GM19372 (cell line): ENCODE measurements at regions not wholly inside any gene's neighbourhood (a gene's known extent, or its start where the extent isn't known, plus 50 kb on each side); places are given as distances from the start of the nearest gene placed in this dataset.
"Not testable (repeated sequence)": the region's sequence is repeated elsewhere in the genome, so short reads cannot be mapped to it uniquely, and the experiment has no call there.

Experiments used
- ATAC-seq: cut with Tn5 transposase; IDR thresholded peaks from one replicate; pipeline ENCODE4 v1.9.1; 2021; ENCODE audit warnings: mild to moderate bottlenecking, low read depth, moderate library complexity; ENCODE audit not compliant: unreplicated experiment

DNA sequence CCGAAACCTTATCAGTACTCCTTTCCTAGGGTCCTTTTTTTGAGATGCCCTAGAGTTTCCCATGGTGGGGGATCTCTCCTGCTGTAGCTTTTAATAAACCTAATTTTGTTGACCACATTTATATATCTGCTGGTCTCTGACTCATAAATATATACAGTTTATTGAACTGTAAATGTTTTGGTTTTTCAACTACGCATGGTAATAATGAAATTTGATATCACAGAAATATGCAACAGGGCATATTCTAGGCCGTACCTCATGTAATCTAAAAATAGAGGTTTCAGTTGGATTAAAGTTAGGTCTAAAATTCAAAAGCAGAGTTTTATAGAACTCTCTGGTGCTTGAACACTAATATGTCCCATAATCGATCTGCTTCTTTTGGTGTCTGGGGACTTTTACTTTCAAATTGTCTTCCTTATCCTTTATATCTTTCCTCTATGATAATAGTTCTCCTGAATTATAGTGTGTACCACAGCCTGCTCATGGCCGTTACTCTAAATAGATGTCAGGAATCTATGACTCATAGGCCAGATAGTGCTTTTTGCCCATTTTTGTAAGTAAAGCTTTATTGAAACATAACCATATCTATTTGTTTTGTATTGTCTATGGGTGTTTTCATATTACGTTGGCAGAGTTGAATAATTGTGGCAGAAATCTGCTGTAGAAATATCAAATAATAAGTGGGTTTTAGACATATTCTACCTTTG, 324.8 kb upstream of the PCDH9 start:
- no peak for ATAC-seq

DNA sequence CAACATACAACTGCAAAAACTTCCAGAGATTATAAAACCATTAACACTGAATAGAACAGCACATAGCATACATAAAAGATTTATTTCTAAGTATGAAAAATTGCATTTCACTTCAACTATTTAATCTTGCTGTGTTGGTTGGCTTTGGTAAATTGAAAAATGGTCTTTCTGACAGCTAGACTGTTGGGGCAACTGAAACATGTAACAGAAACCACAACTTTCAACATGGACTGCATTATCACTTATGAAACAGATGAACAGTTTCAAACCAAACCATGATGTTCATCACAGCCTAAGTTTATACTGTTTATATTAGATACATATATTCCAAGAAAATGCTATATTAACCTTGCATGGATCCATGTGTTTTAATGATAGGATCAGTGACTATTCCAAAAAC, 324.1 kb upstream of the PCDH9 start:
- ATAC-seq: no peak

DNA sequence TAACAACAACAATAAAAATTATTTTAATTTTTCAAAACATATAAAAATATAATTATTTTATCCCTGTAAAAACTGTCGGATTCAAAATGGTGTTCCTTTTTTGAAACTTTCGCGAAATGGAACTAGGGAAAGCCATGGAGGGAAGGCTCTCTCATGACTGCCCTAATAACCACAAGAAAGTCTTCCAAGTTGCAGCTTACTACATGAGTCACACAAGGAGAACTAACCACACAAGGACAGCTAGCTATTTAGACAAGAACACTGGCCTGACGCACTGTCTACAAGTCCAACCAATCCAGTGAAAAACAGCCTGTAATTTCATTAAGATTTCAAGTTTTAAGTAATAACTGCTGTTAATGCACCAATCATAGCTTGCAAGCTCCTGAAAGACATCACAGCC, 319.2 kb upstream of the PCDH9 start:
- ATAC-seq: no peak

DNA sequence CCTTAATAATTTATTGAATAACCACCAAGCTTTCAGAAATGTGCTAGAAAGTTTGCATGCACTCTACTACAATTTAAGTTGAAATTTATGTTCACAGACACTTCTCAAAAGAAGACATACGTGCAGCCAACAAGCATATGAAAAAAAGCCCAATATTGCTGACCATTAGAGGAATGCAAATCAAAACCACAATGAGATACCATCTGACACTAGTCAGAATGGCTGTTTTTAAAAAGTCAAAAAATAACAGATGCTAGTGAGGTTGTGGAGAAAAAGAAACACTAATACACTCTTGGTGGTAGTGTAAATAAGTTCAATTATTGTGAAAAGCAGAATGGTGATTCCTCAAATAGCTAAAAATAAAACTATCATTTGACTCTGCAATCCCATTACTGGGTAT, 308.8 kb upstream of the PCDH9 start:
- ATAC-seq: no peak

DNA sequence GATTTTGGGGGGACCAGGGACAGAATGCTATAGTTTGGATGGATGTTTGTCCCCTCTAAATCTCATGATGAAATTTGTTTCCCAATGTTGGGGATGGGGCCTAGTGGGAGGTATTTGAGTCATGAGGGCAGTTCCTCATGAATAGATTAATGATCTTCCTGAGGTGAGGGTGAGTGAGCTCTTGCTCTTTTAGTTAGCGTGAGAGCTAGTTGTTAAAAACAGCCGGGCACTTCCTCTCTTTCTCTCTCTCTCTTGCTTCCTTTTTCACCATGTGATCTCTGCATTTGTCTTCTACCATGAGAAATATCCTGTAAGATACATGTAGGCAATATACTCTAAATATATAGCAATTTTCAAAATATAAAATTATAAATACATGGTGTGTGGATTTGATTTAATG, 290.8 kb upstream of the PCDH9 start:
- ATAC-seq: peak; percentile 45

DNA sequence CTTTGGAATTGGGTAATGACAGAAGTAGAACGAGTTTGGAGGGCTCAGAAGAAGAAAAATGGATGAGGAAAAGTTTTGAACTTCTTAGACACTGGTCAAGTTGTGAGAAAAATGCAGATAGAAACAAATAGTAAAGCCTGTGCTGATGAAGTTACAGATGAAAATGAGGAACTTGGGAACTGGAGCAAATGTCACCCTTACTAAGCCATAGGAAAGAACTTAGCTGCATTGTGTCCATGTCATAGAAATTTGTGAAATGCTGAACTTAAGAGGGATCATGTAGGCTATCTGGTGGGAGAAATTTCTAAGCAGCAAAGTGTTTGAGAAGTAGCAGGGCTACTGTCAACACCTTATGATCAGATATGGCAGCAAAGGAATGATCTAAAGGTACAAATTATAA, 289.2 kb upstream of the PCDH9 start:
- no peak for ATAC-seq

DNA sequence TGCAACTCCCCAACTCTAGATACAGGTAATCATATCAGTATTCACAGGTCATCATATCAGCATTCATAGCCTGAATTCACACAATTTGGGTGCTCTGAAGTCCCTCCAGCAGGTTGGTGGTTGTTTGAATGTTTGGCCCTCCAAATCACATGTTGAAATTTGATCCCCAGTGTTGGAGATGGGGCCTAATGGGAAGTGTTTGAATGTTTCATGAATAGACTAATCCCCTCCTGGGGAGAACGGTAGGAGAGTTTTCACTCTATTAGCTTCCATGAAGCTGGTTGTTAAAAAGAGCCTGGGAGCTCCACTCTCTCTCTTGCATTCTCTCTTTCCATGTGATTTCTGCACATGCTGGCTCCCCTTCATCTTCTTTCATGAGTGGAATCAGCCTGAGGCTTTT, 288.6 kb upstream of the PCDH9 start:
- no peak for ATAC-seq

DNA sequence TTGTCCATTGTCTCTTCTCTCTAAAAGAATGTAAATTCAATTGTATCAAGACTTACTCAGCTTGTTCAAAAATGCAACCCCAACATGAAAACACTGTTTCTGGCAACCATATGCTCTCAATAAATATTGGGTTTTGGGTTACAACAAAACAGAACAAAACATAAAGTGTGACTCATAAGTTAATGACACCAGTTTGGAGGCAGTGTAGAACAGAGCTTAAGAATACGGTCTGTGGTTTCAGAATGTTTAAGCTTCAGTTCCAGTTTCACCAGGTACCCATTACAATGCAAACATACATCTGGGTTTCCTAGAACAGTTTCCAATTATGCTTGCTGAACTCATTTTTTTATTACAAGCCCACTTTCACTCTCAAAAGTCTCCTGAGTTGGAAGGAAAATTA, 285.8 kb upstream of the PCDH9 start:
- ATAC-seq: peak; percentile 81

DNA sequence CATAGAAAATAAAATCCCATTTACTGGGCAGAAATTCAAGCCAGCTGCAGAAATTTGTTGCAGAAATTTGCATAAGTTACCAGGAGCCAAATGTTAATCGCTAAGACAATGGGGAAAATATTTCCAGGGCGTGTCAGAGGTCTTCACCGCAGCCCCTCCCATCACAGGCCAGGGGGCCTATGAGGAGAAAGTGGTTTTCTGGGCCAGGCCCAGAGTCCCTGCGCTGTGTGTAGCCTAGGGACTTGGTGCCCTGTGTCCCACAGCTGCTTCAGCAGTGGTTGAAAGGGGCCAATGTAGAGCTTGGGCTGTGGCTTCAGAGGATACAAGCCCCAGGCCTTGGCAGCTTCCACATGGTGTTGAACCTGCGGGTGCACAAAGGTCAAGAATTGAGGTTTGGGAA, 278.9 kb upstream of the PCDH9 start:
- ATAC-seq: no peak

DNA sequence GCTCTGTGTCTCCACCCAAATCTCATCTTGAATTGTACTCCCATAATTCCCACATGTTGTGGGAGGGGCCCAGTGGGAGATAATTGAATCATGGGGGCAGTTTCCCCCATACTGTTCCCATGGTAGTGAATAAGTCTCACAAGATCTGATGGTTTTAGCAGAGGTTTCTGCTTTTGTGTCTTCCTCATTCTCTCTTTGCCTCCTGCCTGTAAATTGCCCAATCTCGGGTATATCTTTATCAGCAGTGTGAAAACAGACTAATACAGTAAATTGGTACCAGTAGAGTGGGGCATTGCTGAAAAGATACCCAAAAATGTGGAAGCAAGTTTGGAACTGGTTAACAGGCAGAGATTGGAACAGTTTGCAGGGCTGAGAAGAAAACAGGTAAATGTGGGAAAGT, 278.1 kb upstream of the PCDH9 start:
- not testable (repeated sequence) for ATAC-seq

DNA sequence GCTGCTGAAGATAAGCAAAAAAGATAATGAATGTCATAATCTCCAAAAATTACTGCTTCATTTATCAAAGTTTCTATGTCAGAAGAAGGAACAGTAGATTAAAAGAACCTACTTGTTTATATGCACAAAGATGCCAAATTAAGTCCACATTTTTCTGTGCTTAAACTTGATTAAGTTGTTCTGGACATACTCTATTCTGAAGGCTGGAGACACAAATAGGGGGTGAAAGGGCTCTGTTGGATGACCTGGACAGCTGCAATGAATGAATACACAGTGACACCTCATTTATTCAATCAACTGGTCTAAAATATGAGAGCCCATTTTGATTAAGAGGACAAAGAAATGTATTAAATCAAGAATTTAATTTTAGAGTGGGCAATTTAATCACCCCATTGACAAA, 276.3 kb upstream of the PCDH9 start:
- ATAC-seq: no peak

DNA sequence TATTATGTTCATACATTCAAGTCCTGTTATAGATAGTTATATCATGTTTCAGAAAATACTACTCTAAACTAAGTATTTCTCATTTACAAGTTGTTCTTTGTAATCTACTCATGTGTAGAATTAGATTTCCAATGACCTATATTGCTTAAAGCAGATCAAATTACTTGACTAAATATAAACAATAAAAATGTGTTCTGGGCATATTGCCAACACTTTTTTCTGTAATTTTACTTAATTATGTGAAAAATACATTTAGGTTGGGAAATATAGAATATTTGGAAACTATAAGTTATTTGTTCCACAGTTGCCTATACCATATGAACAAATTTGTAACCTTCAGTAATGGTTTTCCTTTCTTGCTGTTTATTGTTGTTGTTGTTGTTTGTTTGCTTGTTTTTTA, 275.2 kb upstream of the PCDH9 start:
- no peak for ATAC-seq

DNA sequence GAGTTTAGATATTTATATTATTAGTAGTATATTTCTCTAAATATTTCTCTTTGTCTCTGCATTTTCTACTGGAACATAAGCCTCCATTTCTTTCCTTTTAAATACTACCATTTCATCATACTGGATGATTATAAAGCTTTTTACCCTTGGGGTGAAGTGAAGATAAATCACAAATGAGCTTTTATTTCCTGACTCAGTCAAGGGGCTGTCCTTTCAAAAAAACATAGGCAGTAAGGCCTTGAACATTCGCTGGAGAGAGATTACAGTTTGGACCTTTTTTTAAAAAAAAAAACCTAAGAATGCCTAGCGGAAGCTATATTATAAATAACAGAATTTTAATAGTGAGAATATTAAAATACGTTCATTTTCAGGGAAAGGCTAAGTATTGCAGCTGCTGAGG, 268.8 kb upstream of the PCDH9 start:
- ATAC-seq: no peak

DNA sequence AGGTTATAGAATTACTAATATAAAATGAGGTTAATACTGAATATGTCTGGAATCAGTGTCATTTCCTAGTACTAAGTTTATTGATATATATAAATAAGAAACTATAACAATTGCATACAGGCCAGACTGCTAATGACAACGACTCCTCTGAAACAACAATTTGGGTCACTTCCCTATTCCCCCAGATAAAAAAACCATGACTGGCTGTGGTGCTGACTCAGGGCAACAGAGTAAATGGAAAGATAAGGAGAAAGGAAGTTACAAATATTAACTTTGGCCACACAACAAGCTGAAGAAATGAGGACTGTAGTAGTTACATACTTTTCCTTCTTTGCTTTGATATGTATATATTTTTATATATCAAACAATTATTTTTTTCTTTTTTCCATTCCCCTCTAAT, 263.7 kb upstream of the PCDH9 start:
- no peak for ATAC-seq

DNA sequence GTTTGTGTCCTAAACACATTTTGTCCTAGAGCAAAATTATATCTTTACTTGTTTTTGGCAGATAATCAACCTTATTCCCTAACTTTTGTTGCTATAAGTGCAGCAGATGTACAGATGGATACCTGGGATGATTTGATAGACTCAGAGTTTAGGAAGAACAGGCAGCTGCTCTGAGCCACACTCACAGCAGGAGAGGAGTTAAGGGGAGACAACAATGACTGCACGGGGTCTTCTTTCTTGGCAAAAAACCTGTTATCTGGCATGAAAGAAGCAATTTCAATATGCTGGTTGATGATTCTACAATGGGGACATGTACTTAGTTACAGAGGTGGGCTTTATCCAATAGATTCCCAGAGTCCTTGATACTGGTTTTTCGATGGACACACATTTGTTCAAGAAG, 258.9 kb upstream of the PCDH9 start:
- no peak for ATAC-seq

DNA sequence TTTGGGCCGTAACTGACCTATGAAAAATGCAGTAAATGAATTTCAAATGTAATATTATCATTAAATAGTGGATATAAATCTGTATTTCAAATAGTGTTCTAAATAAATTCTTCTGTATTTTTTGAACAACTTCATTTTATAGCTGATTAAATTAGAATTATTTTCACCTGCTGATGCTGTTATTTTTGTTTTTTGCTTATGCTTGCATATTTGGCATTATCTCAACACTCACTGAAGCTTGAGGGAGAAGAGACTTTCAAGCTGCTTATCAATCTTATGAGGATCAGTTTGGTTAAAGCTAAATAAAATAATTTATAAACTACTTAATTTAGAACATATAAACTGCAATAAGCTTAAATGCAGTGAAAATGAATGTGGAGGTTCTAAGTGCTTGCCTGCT, 251.3 kb upstream of the PCDH9 start:
- ATAC-seq: no peak

DNA sequence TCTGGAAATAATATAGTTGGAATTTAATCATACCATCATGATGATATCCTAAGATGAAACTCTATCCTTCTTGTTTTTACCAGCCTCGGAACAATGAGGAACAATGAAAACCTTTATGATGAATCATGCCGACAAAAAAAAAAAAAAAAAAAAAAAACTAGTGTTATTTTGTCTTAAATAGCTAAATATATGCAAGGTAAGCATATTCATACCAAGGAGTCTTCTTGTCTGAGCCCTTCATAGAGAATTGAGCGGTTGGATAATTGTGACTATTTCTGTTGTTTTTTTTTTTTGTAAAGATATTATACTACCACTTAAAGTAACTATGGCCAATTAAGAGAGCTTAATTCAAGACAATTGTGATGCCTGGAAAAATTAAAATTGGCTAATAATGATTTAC, 244.0 kb upstream of the PCDH9 start:
- no peak for ATAC-seq

DNA sequence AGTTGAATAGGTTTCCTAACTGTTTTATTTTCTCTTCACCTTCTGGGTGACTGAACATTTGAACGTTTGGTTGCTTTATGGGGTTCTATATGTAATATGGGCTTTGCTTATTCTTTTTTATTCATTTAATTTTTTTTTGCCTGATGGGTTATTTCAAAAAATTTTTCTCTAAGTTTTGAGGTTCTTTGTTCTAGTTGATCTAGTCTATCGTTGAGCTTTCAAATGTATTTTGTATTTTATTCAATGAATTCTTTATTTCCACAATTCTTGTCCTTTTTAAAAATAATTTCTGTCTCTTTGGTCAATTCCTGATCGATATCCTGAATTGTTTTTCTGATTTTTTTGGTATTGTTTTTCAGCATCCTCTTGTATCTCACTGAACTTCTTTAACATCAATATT, 239.5 kb upstream of the PCDH9 start:
- ATAC-seq: no peak

DNA sequence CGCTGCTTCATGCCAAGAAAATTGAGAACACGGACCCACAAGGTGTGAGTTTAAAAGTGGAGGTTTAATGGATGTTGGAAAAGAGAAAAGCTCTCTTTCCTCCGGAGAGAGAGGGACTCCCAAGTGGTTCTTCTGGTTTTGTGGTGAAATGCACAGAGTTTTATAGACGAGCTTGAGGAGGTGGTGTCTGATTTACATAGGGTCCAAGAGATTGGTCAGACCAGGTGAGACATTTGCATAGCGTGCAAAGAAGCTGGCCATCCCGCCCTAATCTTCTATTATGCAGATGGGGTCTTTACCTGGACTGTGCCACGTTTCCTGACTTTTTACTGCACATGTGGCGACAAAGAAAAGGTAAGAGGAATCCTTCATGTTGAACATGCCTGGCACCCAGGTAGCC, 236.4 kb upstream of the PCDH9 start:
- ATAC-seq: no peak

DNA sequence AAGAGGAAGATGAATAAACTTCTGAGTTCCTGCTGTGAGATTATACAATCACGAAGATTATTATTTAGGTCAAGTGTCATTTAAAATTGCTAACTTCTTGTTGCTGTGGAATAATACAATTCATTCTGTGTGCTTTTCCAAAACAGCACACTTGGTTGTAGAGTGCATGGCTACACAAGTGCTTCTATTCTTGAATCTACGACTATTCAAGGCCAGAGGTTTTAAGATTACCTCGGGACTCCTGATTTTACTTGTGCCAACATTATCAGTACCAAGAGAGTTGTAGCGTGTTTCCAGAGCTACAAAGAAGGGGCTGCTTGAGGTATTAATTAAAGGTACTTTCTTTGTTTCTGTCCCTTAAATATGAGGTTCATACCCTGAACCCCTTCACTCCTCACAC, 234.0 kb upstream of the PCDH9 start:
- ATAC-seq: no peak

DNA sequence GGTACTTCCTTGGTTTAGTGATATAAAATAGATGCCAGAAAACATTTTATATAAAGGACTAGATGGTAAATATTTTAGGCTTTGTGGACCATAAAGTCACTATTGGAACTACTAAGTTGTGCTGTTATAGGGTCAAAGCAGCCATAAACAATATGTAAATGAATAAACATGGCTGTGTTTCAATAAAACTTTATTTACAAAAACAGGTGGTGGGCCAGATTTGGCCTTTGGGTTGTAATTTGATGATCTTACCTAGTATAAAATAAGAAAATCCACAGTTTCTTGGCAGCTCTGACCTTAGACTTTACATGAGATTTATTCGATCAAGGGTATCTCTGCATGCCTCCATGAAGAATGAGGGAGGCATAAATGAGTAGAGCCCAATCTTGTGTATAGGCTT, 232.0 kb upstream of the PCDH9 start:
- ATAC-seq: no peak

DNA sequence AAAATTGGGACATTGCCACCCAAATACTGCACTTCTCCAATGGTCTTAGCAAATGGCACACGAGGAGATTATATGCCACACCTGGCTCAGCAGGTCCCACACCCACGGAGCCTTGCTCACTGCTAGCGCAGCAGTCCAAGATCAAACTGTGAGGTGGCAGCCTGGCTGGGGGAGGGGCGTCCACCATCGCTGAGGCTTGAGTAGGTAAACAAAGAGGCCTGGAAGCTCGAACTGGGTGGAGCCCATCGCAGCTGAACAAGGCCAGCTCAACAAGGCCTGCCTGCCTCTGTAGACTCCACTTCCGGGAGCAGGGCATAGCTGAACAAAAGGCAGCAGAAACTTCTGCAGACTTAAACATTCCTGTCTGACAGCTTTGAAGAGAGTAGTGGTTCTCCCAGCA, 222.4 kb upstream of the PCDH9 start:
- not testable (repeated sequence) for ATAC-seq

DNA sequence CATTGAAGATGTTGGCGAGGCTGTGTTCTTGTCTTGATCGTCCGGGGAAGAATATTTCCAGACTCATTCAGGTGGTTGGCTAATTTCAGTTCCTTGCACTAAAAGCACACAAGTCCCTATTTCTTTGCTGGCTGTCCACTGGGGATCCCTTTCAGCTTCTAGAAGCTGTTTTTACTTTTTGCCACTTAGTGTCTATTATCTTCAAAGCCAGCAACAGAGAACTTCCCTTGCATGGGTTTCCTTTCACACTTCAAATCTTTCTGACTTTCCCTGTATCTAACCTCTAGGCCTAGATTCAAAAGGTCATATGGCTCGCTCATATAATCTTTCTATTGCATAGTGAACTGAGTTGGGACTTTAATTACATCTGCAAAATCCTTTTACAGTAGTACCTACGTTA, 215.3 kb upstream of the PCDH9 start:
- no peak for ATAC-seq
